NCI-H128 (cell line): ENCODE measurements at regions not wholly inside any gene's neighbourhood (a gene's known extent, or its start where the extent isn't known, plus 50 kb on each side); places are given as distances from the start of the nearest gene placed in this dataset.

Experiments used
- DNase-seq: peaks from one replicate; lab custom pipeline; 2025; ENCODE audit not compliant: unreplicated experiment; lab: John Stamatoyannopoulos, UW

DNA sequence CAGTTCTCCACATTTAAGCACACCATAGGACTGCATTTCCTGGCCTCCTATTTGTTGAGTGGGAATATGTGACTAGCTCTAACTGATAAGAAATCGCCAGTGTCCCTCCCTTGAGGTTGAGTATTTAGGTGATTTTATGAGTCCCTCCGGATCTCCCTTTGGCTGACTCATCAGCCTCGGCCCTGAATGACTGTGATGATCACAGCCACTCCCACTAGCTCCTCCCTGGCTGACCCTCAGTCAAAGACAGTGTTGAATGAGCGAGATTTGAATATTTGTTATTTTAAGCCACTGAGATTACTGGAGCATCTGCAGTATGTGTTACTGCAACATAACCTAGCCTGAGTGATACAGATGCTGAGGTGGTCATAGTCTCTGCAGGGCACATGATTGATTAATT, 515.3 kb downstream of the EPHB1 start:
- no peak for DNase-seq

GRCh38 chr3:135311699-135312098, 516.6 kb downstream of the EPHB1 start:
- DNase-seq, result no peak

- DNase-seq, result no peak
Measured at GRCh38 chr3:135314237-135314636, 519.2 kb downstream of the EPHB1 start.

GRCh38 chr3:135324301-135324700, 529.2 kb downstream of the EPHB1 start:
- no peak for DNase-seq

DNA sequence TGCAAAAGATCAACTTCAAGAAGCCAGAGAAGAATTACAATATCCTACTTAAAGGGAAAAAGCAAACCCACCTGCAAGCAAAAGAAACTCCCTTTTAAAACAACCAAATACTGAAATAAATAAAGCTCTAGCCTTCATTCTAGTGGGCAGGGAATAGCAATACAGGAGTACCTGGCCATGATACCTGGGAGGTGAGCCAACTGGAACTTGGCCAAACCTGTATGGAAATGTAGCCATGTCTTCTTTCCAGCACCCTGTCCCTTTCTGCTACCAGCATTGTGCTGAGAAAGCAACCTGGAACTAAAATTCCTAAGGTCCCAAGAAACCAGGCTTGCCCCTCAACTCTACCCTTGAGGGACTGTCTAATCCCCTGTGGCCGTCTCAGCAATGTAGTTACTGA, 530.0 kb downstream of the EPHB1 start:
- DNase-seq, result no peak

DNA sequence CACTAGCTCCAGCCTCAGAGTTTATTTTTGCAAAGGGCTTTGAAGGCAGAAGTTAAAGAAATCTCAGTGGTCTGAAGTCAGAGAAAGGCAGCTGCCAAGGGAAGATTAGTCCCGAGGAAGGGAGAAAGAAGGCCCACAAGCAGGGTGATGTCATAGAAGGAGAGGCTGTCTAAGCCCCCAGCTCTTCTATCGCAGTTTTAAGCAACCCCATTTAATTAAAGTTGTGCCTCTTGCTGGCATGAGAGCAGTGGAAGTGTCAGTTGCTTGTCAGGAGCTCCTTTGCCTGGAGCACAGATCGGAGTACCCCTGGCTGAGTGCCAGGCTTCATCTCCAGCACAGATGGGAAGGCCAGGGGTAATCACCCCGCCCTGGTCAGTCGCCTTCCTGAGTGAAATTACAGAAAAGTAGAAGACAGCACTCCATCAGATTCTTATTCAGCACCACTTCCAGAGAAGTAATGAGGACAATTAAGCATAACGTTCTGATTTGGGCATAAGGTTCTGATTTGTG, 530.7 kb downstream of the EPHB1 start:
- DNase-seq, result no peak

- DNase-seq, result no peak
Measured at GRCh38 chr3:135326851-135327250, 531.8 kb downstream of the EPHB1 start.

- no peak for DNase-seq
Measured at GRCh38 chr3:135328036-135328435, 533.0 kb downstream of the EPHB1 start.

- DNase-seq, result no peak
Measured at GRCh38 chr3:135329479-135329878, 534.4 kb downstream of the EPHB1 start.

- DNase-seq, result no peak
Measured at GRCh38 chr3:135337192-135337591, 542.1 kb downstream of the EPHB1 start.

- DNase-seq, result no peak
Measured at GRCh38 chr3:135348690-135349089, 553.6 kb downstream of the EPHB1 start.

DNA sequence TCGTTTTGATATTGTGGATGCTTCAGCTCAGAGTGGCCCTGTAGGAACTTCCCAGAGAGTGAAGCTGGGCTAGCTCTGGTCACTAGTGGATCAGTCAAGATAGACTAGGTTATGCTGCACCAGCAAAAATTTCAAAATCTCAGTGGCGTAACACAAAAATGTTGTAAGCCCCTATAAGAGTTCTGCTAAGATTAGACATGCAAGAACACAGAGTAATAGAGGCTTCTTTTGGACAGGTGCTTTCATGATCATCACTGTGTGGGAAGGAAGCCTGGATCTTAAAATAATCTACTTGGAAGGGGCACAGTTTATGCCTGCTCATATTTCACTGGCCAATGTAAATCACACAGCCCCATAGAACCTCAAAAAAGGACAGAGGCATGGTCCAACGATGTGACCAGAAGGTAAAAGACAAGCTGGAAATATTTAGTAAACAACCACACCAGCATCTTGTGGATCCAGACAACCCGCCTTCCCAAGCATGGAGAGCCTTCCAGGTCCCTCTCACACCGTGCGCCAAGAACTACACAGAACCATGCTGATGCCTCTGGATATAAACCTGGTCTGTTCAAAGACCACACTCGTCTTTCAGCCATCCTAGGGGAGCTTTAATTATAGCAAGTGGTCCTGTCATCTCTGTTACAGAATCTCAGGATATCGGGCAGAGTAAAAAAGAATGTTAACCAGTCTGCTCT, 554.3 kb downstream of the EPHB1 start:
- no peak for DNase-seq

- DNase-seq, result no peak
Measured at GRCh38 chr3:135352213-135352612, 557.2 kb downstream of the EPHB1 start.

DNA sequence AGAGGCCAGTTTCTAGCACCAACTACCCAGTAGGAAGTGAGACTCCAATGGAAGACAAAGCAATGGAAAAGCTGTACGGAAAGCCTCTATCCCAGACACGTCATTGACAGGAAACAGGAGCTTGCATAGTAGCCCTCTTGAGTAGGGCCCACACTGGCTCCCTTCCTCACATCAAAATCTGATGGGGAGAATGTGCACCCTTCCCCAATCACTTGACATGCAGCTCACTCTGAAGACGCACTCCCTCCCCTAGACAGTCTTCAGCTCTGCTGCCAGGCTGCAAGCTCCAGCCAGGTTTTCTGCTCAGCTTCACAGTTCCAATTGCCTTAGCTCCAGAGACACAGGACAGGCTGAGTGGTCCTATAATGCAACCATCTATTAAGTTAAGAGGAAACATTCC, 567.8 kb downstream of the EPHB1 start:
- no peak for DNase-seq

- no peak for DNase-seq
Measured at GRCh38 chr3:135364676-135365075, 569.6 kb downstream of the EPHB1 start.

GRCh38 chr3:135366816-135367215, 571.8 kb downstream of the EPHB1 start:
- no peak for DNase-seq

DNA sequence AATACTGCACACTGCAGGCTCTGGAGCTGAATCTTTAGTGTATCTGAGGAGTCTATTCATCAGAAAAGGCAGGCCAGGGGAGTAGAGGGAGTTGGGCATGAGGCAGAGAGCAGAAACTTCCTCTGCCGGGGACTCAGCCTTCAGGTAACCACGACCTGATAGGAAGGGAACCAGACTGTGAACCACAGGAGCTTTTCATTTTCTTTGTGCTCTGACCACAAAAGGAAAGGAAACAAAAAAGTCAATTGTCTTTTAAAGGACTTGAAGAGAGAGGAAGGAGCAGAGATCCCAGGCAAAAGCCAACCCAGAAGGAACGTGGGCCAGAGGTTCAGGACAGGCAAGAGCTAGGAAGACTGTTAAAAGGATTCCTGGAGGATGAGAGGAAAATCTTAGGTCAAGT, 573.3 kb downstream of the EPHB1 start:
- no peak for DNase-seq

DNA sequence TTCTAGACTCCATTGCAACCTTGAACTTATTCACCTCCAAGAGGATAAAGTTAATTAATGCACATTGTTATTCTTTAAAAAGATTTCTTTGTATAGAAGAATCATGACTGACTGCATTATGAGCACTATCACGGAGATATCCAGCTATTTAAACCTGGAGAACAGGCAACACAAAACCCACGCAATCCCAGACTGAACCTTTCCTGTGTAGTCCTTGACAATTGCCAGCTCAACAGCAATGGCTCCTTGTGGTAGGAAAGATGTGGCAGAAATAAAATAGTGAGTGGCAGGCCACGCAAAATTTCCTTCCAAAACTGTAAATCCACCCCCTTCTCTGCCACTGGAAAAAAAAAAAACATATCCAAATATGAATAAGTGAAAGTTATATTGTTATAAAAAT, 573.7 kb downstream of the EPHB1 start:
- DNase-seq, result no peak

DNA sequence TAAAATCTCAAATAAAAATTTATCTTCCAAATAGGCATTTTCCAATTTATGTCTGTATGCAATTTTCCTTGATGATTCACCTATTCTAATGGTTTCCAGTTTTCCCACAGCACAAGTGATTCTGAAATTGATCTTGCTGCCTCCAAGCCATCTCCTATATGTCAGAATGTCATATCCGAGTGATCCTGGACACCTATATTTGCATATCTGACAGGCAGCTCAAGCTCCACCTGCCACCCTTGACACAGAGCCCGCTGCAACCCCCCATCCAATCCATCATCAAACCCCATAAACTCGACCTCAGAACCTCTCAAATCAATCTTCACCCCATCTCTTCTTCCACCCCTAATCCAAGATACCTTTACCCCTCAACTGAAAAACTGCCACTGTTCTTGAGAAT, 579.5 kb downstream of the EPHB1 start:
- no peak for DNase-seq

GRCh38 chr3:135382188-135382587, 583.3 kb upstream of the PPP2R3A start:
- no peak for DNase-seq

DNA sequence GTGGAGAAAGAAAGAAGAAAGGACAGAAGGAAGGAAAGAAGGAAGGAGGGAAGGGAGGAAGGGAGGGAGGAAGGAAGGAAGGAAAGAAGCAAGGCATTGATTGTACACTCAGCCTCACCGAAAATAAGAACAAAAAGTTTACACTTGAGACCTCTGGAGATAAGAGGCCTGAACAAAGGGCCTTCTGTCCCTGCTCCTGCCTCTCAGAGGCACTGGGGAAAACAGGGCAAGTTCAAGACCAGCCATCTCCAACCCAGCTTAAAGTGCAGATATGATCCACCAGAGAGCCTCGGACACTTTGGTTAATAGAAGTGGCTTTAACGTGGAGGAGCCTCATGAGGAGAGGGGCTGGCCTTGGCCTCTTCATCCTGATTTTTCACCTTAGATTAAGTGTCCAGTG, 582.9 kb upstream of the PPP2R3A start:
- DNase-seq, result no peak

DNA sequence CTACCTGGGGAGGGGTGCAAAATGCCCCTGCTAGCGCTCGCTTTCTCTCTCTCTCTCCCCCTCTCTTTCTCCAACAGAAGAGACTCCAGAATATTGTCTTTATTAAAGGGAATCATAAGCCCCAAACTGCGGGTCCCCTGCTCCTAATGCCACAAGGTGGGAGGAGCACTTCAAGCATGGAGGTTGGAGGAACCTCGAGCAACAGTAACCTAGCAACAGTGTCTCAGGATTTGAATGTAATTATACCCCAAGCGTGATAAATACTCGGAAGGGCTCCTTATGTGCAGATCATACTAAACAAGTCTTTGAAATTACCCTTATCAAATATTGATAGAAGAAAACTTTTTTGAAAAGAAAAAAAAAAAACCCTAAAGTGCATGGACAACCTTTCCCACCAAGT, 582.2 kb upstream of the PPP2R3A start:
- DNase-seq, result no peak

GRCh38 chr3:135392151-135392550, 573.4 kb upstream of the PPP2R3A start:
- DNase-seq, result no peak
